Lung (tissue), 11 donors: ENCODE measurements at regions not wholly inside any gene's neighbourhood (a gene's known extent, or its start where the extent isn't known, plus 50 kb on each side); places are given as distances from the start of the nearest gene placed in this dataset.

ENCODE experiments used
- ATAC-seq: fragments of 200-7000 bp; cut with Tn5 transposase; one replicate; pipeline ENCODE4 v1.9.1; 2020; ENCODE audit warnings: moderate number of reproducible peaks; ENCODE audit not compliant: insufficient read depth, low FRiP score
- DNase-seq, 3 donors: peaks; one replicate each; pipeline ENCODE4 v3.0.0-alpha.2; 2013 to 2017
- H3K27ac ChIP-seq, 2 donors: one replicate each; pipeline ENCODE4 v1.5.1; 2013; ENCODE audit warnings: mild to moderate bottlenecking in 2 of 2, moderate library complexity in 2 of 2, control low read depth in 1 of 2, inconsistent platforms in 1 of 2, low read depth in 1 of 2, low read length in 1 of 2
- H3K27me3 ChIP-seq, 3 donors: one replicate each; pipeline ENCODE4 v1.5.1; 2013; ENCODE audit warnings: low read length in 2 of 3; ENCODE audit not compliant: control insufficient read depth in 3 of 3, insufficient read depth in 3 of 3
- H3K36me3 ChIP-seq, 4 donors: one replicate each; pipeline ENCODE4 v1.5.1; 2013; ENCODE audit warnings: low read length in 4 of 4, mild to moderate bottlenecking in 1 of 4, moderate library complexity in 1 of 4; ENCODE audit not compliant: control insufficient read depth in 4 of 4, insufficient read depth in 4 of 4
- H3K4me1 ChIP-seq, 5 donors: one replicate each; pipeline ENCODE4 v1.5.1; 2013; ENCODE audit warnings: low read length in 5 of 5, mild to moderate bottlenecking in 2 of 5, moderate library complexity in 1 of 5; ENCODE audit not compliant: control insufficient read depth in 5 of 5, insufficient read depth in 5 of 5
- H3K4me3 ChIP-seq: one replicate; pipeline ENCODE4 v1.5.1; 2013; ENCODE audit warnings: mild to moderate bottlenecking, control low read depth, moderate library complexity
- H3K9ac ChIP-seq, 2 donors: one replicate each; pipeline ENCODE4 v1.5.1; 2013; ENCODE audit warnings: low read length in 2 of 2, control low read depth in 1 of 2; ENCODE audit not compliant: insufficient read depth in 1 of 2
- H3K9me3 ChIP-seq, 4 donors: one replicate each; pipeline ENCODE4 v1.5.1; 2013; ENCODE audit warnings: low read length in 3 of 4, mild to moderate bottlenecking in 1 of 4, moderate library complexity in 1 of 4; ENCODE audit not compliant: control insufficient read depth in 4 of 4, insufficient read depth in 3 of 4
- WGBS, 2 donors: extraction: QIAGEN DNeasy Blood & Tissue Kit; methylation state at CpG; one replicate each; pipeline ENCODE4 v1.1.7; 2013; 5-methylcytosine and 5-hydroxymethylcytosine counted together
- TF ChIP-seq, protein P1 (sequence below): IDR thresholded peaks from 2 replicates; pipeline ENCODE4 v1.5.1; 2012; ENCODE audit warnings: mild to moderate bottlenecking; ENCODE audit errors: control extremely low read depth, extremely low read depth
- donor health status: control.
- donor health status: control.
- donor health status: Bipolar disorder and iron deficiency.
- donor health status: healthy.
- donor health status: DM: yes; HTN: yes; CAD: no.

DNA sequence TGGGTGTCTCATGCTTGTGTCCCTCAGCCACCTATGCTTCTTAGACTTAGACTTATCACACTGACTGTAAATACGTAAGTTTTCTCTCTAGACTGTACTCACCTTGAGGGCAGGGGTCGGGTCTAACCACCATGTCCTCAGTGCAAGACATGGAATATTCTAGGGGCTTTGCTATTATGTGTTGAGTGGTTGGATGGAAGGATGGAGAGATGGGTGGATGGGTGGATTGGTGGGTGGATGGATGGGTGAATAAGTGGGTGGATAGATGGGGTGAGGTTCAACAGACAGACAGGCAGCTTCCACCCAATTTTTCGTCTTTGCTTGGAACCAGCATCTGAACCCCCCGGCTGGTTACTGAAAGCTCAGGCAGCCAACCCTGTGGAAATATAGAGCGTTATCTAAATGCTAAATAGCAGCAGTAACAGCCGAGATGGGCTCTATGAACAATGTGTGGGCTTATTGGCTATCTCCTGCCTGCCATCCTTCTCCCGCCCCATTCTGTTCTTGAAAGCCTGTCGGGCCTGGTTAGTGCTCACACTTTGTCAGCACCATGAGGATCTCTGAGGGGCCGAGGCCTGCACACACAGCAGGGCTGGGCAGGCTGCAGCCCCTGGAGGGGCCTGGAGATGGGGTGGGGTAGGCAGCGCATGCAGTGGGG lies 130.7 kb downstream of the ACTL8 start:
- 75 to 76% methylated on average over 10 of the region's 10 CpGs for WGBS, 2 donors
- no peak for ATAC-seq
- H3K4me3 ChIP-seq: no peak overlapping the region
- H3K9ac ChIP-seq: no peak overlapping the region
- no peaks in the 10 kb centered on the region for H3K36me3 ChIP-seq
- H3K4me1 ChIP-seq: no peaks in the 10 kb centered on the region
- TF ChIP-seq, protein P1, sequence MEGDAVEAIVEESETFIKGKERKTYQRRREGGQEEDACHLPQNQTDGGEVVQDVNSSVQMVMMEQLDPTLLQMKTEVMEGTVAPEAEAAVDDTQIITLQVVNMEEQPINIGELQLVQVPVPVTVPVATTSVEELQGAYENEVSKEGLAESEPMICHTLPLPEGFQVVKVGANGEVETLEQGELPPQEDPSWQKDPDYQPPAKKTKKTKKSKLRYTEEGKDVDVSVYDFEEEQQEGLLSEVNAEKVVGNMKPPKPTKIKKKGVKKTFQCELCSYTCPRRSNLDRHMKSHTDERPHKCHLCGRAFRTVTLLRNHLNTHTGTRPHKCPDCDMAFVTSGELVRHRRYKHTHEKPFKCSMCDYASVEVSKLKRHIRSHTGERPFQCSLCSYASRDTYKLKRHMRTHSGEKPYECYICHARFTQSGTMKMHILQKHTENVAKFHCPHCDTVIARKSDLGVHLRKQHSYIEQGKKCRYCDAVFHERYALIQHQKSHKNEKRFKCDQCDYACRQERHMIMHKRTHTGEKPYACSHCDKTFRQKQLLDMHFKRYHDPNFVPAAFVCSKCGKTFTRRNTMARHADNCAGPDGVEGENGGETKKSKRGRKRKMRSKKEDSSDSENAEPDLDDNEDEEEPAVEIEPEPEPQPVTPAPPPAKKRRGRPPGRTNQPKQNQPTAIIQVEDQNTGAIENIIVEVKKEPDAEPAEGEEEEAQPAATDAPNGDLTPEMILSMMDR: no peak
- no peak overlapping the region for H3K27ac ChIP-seq
- DNase-seq: no peak
- H3K9me3 ChIP-seq: peaks cover 0 to 3% (median 0%) of the 10 kb centered on the region in 4 donors
- peaks cover 4 to 10% (median 4%) of the 10 kb centered on the region in 3 donors for H3K27me3 ChIP-seq

DNA sequence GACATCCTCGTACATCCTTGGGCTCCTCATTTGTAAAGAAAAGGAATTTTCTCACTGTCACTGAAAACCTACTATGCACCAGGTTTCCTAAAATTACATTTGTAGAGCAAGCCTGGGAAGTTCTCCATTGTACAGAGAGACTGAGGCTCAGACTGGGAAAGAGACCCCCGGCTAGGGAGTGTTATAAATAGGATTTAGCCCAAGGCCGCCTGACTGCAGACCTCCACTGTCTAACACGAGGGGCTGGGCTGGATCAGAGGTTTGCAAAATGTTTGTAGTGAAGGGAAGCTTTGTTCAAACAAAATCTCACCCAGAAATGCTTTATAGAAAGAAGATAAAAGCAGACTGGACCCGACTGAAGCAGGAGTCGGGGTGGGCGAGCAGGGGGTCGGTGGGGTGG lies 131.3 kb downstream of the ACTL8 start:
- no peak overlapping the region for H3K9ac ChIP-seq
- peaks cover 0 to 3% (median 0%) of the 10 kb centered on the region in 4 donors for H3K9me3 ChIP-seq
- H3K27ac ChIP-seq: no peak overlapping the region
- ATAC-seq (no peak), DNase-seq (no peak)
- H3K27me3 ChIP-seq: peaks cover 4 to 13% (median 4%) of the 10 kb centered on the region in 3 donors
- H3K4me1 ChIP-seq: no peaks in the 10 kb centered on the region
- TF ChIP-seq, protein P1: no peak
- 64 to 75% methylated on average over 8 of the region's 8 CpGs for WGBS, 2 donors
- no peak overlapping the region for H3K4me3 ChIP-seq
- no peaks in the 10 kb centered on the region for H3K36me3 ChIP-seq

DNA sequence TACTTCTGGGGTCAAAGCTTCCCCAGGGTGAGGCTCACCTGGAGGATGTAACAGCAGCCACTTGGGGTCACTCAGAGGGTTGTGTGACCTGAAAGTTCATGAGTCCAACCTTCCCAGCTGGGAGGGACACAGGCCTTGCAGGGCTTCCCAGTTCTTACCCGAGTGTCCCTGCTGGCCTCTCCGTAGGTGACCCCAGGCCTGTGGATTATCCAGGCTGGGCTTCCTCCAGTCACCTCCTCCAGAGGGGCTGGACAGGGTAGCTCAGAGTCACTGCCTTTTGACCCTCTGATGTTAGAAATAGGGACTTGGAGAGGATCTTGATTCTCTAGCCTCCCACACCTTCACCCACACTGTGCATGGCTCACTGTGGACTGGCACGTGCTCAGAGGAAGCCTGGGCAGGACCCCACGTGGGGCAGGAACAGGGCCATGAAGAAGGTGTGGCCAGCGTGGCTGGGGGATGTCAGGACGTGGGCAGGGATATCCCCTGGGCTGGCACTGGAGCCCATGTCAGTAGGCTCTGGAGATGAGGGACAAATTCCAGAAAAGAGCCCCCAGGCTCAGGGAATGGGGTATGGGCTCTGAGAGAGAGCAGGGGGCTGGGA lies 131.8 kb downstream of the ACTL8 start:
- Histone ChIP-seq H3K27me3 (peaks cover 4 to 13% (median 4%) of the 10 kb centered on the region in 3 donors), H3K9me3 (peaks cover 0 to 3% (median 0%) of the 10 kb centered on the region in 4 donors), H3K9ac (no peak overlapping the region), H3K36me3 (no peaks in the 10 kb centered on the region), H3K4me1 (peaks cover 0 to 1% (median 0%) of the 10 kb centered on the region in 5 donors), H3K27ac (no peak overlapping the region), H3K4me3 (no peak overlapping the region)
- TF ChIP-seq, protein P1: no peak
- no peak for DNase-seq
- 46 to 62% methylated on average over 6 of the region's 6 CpGs for WGBS, 2 donors
- no peak for ATAC-seq
